OCI-LY7 (cell line): ENCODE measurements at regions not wholly inside any gene's neighbourhood (a gene's known extent, or its start where the extent isn't known, plus 50 kb on each side); places are given as distances from the start of the nearest gene placed in this dataset.

Source experiments
- EZH2phosphoT487 ChIP-seq: fragments of 200-600 bp; sonication (generic); IDR thresholded peaks from 2 replicates; pipeline ENCODE4 v1.6.1; 2018; ENCODE audit warnings: low read depth, borderline replicate concordance, mild to moderate bottlenecking, mixed run types, antibody characterized with exemption, low read length, moderate library complexity, mixed read lengths
- TF ChIP-seq, protein P1 (sequence below): fragments of 200-600 bp; sonication (generic); conservative IDR thresholded peaks from 2 replicates; pipeline ENCODE4 v1.5.1; 2014; ENCODE audit warnings: mild to moderate bottlenecking, antibody characterized with exemption, low read length, moderate library complexity, mixed read lengths

DNA sequence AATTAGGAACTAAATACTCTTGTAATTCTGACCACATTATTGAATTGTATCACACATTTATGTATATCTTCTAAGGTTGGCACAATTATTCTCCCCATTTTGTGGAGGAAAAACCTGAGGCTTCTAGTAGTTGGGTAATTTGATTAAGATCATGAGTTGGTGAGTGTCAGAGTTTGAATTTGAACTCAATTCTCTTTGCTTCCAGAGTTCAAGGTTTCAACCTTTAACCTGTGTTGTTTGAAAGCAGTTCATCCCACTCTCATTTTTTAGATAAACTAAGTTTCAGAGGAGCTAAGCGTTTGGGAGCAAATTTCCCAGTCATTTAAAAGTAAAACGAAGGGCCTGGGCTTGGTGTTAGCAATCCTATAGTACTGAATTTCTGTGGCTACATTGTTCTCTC, 293.4 kb downstream of the ADGRL2 start:
- TF ChIP-seq, protein P1, sequence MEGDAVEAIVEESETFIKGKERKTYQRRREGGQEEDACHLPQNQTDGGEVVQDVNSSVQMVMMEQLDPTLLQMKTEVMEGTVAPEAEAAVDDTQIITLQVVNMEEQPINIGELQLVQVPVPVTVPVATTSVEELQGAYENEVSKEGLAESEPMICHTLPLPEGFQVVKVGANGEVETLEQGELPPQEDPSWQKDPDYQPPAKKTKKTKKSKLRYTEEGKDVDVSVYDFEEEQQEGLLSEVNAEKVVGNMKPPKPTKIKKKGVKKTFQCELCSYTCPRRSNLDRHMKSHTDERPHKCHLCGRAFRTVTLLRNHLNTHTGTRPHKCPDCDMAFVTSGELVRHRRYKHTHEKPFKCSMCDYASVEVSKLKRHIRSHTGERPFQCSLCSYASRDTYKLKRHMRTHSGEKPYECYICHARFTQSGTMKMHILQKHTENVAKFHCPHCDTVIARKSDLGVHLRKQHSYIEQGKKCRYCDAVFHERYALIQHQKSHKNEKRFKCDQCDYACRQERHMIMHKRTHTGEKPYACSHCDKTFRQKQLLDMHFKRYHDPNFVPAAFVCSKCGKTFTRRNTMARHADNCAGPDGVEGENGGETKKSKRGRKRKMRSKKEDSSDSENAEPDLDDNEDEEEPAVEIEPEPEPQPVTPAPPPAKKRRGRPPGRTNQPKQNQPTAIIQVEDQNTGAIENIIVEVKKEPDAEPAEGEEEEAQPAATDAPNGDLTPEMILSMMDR, result no peak
- no peak for TF ChIP-seq EZH2phosphoT487
